ENCODE measurements at regions not wholly inside any gene's neighbourhood (a gene's known extent, or its start where the extent isn't known, plus 50 kb on each side); places are given as distances from the start of the nearest gene placed in this dataset.
A peak's percentile ranks its signal among the peaks of the same experiment; 100 is the strongest.

GRCh38 chr10:59536167-59537014 is 173.3 kb downstream of the SLC16A9 start:
- TF ChIP-seq, protein P1, sequence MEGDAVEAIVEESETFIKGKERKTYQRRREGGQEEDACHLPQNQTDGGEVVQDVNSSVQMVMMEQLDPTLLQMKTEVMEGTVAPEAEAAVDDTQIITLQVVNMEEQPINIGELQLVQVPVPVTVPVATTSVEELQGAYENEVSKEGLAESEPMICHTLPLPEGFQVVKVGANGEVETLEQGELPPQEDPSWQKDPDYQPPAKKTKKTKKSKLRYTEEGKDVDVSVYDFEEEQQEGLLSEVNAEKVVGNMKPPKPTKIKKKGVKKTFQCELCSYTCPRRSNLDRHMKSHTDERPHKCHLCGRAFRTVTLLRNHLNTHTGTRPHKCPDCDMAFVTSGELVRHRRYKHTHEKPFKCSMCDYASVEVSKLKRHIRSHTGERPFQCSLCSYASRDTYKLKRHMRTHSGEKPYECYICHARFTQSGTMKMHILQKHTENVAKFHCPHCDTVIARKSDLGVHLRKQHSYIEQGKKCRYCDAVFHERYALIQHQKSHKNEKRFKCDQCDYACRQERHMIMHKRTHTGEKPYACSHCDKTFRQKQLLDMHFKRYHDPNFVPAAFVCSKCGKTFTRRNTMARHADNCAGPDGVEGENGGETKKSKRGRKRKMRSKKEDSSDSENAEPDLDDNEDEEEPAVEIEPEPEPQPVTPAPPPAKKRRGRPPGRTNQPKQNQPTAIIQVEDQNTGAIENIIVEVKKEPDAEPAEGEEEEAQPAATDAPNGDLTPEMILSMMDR (IDR thresholded peaks at IDR 0.05; ENCODE audit: insufficient read depth, low read length), result no peak
- H3K4me3 ChIP-seq (ENCODE audit: low read depth, low read length), result no peak overlapping the region
- peak; percentile 92 for DNase-seq (ENCODE audit: low read depth)

DNA sequence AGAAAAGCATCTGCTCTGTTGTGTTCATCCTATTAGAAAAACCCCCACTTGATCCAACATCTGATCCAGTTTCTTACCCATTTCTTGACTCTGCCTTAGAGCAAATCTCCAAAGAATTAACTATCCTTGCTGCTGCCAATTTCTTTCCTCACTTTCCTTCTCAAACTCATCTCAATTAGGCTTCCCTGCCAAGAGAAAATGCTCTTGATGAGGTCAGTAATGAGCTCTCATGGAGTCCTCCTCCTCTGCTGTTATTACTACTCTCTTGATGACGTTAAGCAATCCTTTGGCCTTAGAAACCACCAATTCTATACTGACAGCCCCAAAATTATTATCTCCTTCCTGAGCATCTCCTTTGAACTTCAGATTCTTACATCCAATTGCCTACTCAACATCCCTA is 162.0 kb upstream of the FAM13C start:
- DNase-seq (ENCODE audit: low read depth), result peak; percentile 6
- TF ChIP-seq, protein P1 (IDR thresholded peaks at IDR 0.05; ENCODE audit: insufficient read depth, low read length), result no peak
- H3K4me3 ChIP-seq (ENCODE audit: low read depth, low read length), result no peak overlapping the region

GRCh38 chr10:59523851-59524250 is 161.5 kb upstream of the FAM13C start:
- no peak overlapping the region for H3K4me3 ChIP-seq (ENCODE audit: low read depth, low read length)
- no peak for DNase-seq (ENCODE audit: low read depth)
- TF ChIP-seq, protein P1 (IDR thresholded peaks at IDR 0.05; ENCODE audit: insufficient read depth, low read length), result no peak

- H3K4me3 ChIP-seq (ENCODE audit: low read depth, low read length), result no peak overlapping the region
- no peak for DNase-seq (ENCODE audit: low read depth)
- TF ChIP-seq, protein P1 (IDR thresholded peaks at IDR 0.05; ENCODE audit: insufficient read depth, low read length), result no peak
These were observed 155.6 kb upstream of the FAM13C start for GRCh38 chr10:59517996-59518395.

DNA sequence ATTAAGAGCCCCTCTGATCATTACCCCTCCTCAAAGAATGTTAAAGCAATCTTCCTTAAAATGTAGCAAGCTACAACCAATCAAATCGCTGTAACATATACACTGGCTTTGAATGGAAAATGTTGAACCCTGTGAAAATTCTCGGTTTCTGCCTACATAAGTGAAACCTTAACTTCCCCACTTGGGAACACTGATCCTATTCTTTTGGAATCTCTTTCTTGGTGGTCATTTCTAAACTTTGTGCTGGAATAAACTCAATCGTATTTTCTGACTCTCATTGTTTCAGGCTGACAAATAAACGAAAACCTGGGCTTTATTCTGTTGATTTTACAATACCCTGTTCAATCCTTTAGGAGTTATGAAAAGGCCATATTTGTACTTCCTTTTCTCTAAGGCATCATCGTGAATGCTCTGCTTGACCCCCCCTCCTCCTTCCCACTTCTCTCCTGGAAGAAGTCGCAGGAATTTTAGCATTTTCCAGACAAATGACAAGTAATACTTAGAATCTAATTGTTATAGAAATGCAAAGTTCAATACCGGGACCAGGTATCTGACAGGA is 155.1 kb upstream of the FAM13C start:
- DNase-seq (ENCODE audit: low read depth), result no peak
- no peak overlapping the region for H3K4me3 ChIP-seq (ENCODE audit: low read depth, low read length)
- TF ChIP-seq, protein P1 (IDR thresholded peaks at IDR 0.05; ENCODE audit: insufficient read depth, low read length), result no peak

DNA sequence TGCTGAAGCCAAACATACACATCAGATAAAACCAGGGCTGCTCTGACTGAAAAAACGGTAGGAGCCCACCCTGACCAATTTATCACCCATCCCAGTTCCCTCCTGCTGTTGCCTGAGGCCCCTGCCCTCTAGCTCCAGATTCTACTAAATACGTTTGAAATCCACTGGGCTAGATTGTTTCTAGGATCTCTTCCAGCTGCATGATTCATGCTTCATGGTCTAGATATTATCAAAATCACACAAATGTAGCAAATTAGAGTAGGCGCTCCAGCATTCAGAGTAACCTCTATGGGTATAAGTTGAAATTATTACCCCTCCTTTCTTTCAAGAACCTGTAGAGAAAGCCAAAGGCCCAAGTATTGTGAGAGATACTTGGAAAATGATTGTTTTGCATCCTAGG is 151.2 kb upstream of the FAM13C start:
- no peak overlapping the region for H3K4me3 ChIP-seq (ENCODE audit: low read depth, low read length)
- TF ChIP-seq, protein P1 (IDR thresholded peaks at IDR 0.05; ENCODE audit: insufficient read depth, low read length), result no peak
- DNase-seq (ENCODE audit: low read depth), result peak; percentile 22
